WTC11 (cell line): ENCODE measurements at regions not wholly inside any gene's neighbourhood (a gene's known extent, or its start where the extent isn't known, plus 50 kb on each side); places are given as distances from the start of the nearest gene placed in this dataset.

Experiments used
- ATAC-seq: fragments of 200-7000 bp; cut with Tn5 transposase; 2 replicates; pipeline ENCODE4 v1.10.0; 2021; ENCODE audit warnings: mild to moderate bottlenecking, moderate library complexity
- CTCF ChIA-PET: fragments of 300-600 bp; sonication (Branson Sonifier 250); formaldehyde crosslinking; loops from one replicate; lab custom pipeline; 2021; ENCODE audit warnings: antibody characterized with exemption; lab: Charles Lee
- POLR2A ChIA-PET: fragments of 350-600 bp; sonication (Branson Sonifier 250); formaldehyde crosslinking; loops from one replicate; lab custom pipeline; 2021; ENCODE audit warnings: antibody characterized with exemption; lab: Charles Lee
- DNase-seq: peaks from one replicate; pipeline ENCODE4 v3.0.0; 2021; ENCODE audit warnings: low spot score
- H3K27ac Mint-ChIP-seq: 2 replicates; pipeline ENCODE4 v1.8.0; 2021; ENCODE audit warnings: mixed read lengths
- H3K27me3 Mint-ChIP-seq: 2 replicates; pipeline ENCODE4 v1.8.0; 2021; ENCODE audit warnings: low read depth, mild to moderate bottlenecking, moderate library complexity, mixed read lengths
- H3K36me3 Mint-ChIP-seq: 2 replicates; pipeline ENCODE4 v1.8.0; 2021; ENCODE audit warnings: mixed read lengths
- H3K4me1 Mint-ChIP-seq: 2 replicates; pipeline ENCODE4 v1.8.0; 2022; ENCODE audit warnings: mixed read lengths
- H3K4me3 Mint-ChIP-seq: 2 replicates; pipeline ENCODE4 v1.8.0; 2021; ENCODE audit warnings: mild to moderate bottlenecking, moderate library complexity, mixed read lengths
- H3K9me3 Mint-ChIP-seq: 2 replicates; pipeline ENCODE4 v1.8.0; 2021; ENCODE audit warnings: mixed read lengths
- ARID4B ChIP-seq: sonication (generic); formaldehyde crosslinking; IDR thresholded peaks from 2 replicates; pipeline ENCODE4 v1.8.0; 2023; ENCODE audit warnings: missing genetic modification reagents, mild to moderate bottlenecking, borderline replicate concordance
- EMX1 ChIP-seq: fragments of 250-450 bp; sonication (Bioruptor Pico); IDR thresholded peaks from 2 replicates; pipeline ENCODE4 v1.8.0; 2021; ENCODE audit warnings: mild to moderate bottlenecking
- ESRRA ChIP-seq: sonication (generic); formaldehyde crosslinking; IDR thresholded peaks from 2 replicates; pipeline ENCODE4 v1.8.1; 2022; ENCODE audit warnings: mild to moderate bottlenecking, missing genetic modification reagents, borderline replicate concordance
- FOXK1 ChIP-seq: sonication (generic); formaldehyde crosslinking; IDR thresholded peaks from 2 replicates; pipeline ENCODE4 v1.8.0; 2022; ENCODE audit warnings: mild to moderate bottlenecking, moderate library complexity, missing genetic modification reagents
- GABPB1 ChIP-seq: sonication (generic); formaldehyde crosslinking; IDR thresholded peaks from 2 replicates; pipeline ENCODE4 v1.8.1; 2023; ENCODE audit warnings: mild to moderate bottlenecking, missing genetic modification reagents
- GTF2I ChIP-seq: fragments of 250-450 bp; sonication (Bioruptor Pico); conservative IDR thresholded peaks from 2 replicates; pipeline ENCODE4 v1.4.0; 2021; ENCODE audit warnings: mild to moderate bottlenecking
- IRF1 ChIP-seq: sonication (generic); formaldehyde crosslinking; IDR thresholded peaks from 2 replicates; pipeline ENCODE4 v1.8.0; 2023; ENCODE audit warnings: missing genetic modification reagents
- IRF2 ChIP-seq: sonication (generic); formaldehyde crosslinking; IDR thresholded peaks from 2 replicates; pipeline ENCODE4 v1.8.0; 2022; ENCODE audit warnings: low read depth, missing genetic modification reagents, borderline replicate concordance
- RELA ChIP-seq: sonication (generic); formaldehyde crosslinking; IDR thresholded peaks from 2 replicates; pipeline ENCODE4 v1.8.1; 2022; ENCODE audit warnings: missing genetic modification reagents, mild to moderate bottlenecking, borderline replicate concordance
- RORB ChIP-seq: fragments of 250-450 bp; sonication (Bioruptor Pico); IDR thresholded peaks from 2 replicates; pipeline ENCODE4 v1.9.0; 2021; ENCODE audit warnings: mild to moderate bottlenecking
- SMAD3 ChIP-seq: sonication (generic); formaldehyde crosslinking; IDR thresholded peaks from 2 replicates; pipeline ENCODE4 v1.8.0; 2022; ENCODE audit warnings: missing genetic modification reagents, mild to moderate bottlenecking, borderline replicate concordance
- TEAD1 ChIP-seq: sonication (generic); formaldehyde crosslinking; IDR thresholded peaks from 2 replicates; pipeline ENCODE4 v1.8.0; 2022; ENCODE audit warnings: mild to moderate bottlenecking, missing genetic modification reagents
- TP53 ChIP-seq: sonication (generic); formaldehyde crosslinking; IDR thresholded peaks from 2 replicates; pipeline ENCODE4 v1.8.1; 2023; ENCODE audit warnings: mild to moderate bottlenecking, missing genetic modification reagents
- ZMAT4 ChIP-seq: fragments of 250-450 bp; sonication (Bioruptor Pico); IDR thresholded peaks from 2 replicates; pipeline ENCODE4 v1.9.0; 2021; ENCODE audit warnings: mild to moderate bottlenecking
- ZNF121 ChIP-seq: sonication (generic); formaldehyde crosslinking; IDR thresholded peaks from 2 replicates; pipeline ENCODE4 v1.8.0; 2023; ENCODE audit warnings: missing genetic modification reagents
- ZNF138 ChIP-seq: sonication (generic); formaldehyde crosslinking; conservative IDR thresholded peaks from 2 replicates; pipeline ENCODE4 v1.8.1; 2022; ENCODE audit warnings: mild to moderate bottlenecking, moderate library complexity, missing genetic modification reagents
- ZNF232 ChIP-seq: sonication (generic); formaldehyde crosslinking; IDR thresholded peaks from 2 replicates; pipeline ENCODE4 v1.8.0; 2022; ENCODE audit warnings: mild to moderate bottlenecking, missing genetic modification reagents
- ZNF317 ChIP-seq: sonication (generic); formaldehyde crosslinking; IDR thresholded peaks from 2 replicates; pipeline ENCODE4 v1.8.1; 2023; ENCODE audit warnings: low read depth, mild to moderate bottlenecking, moderate library complexity, missing genetic modification reagents, borderline replicate concordance
- TF ChIP-seq, protein P1 (sequence below): sonication (generic); formaldehyde crosslinking; IDR thresholded peaks from 2 replicates; pipeline ENCODE4 v1.8.0; 2022; ENCODE audit warnings: mild to moderate bottlenecking, missing genetic modification reagents
- TF ChIP-seq, protein P2 (sequence below): fragments of 250-450 bp; sonication (Bioruptor Pico); conservative IDR thresholded peaks from 2 replicates; pipeline ENCODE4 v1.9.0; 2021; ENCODE audit warnings: mild to moderate bottlenecking
- TF ChIP-seq, protein P3 (sequence below): sonication (generic); formaldehyde crosslinking; IDR thresholded peaks from 2 replicates; pipeline ENCODE4 v1.8.0; 2022; ENCODE audit warnings: mild to moderate bottlenecking, missing genetic modification reagents
- TF ChIP-seq, protein P4 (sequence below): sonication (generic); formaldehyde crosslinking; IDR thresholded peaks from 2 replicates; pipeline ENCODE4 v1.8.1; 2023; ENCODE audit warnings: mild to moderate bottlenecking, missing genetic modification reagents, moderate library complexity

GRCh38 chr1:195738966-195739650 lies 869.1 kb downstream of the KCNT2 start:
- Mint-ChIP-seq H3K4me3 (no peak overlapping the region), H3K9me3 (peaks cover 24% of the 10 kb centered on the region), H3K27me3 (no peaks in the 10 kb centered on the region), H3K27ac (no peak overlapping the region; the same call in 1 of the 2 replicates), H3K4me1 (peaks cover 48% of the 10 kb centered on the region), H3K36me3 (peaks cover 6% of the 10 kb centered on the region)
- TF ChIP-seq ZNF138: no peak
- TF ChIP-seq GABPB1 (CRISPR knock-in tag): no peak
- no peak for TF ChIP-seq SMAD3
- TF ChIP-seq RORB: no peak
- no peak for TF ChIP-seq RELA (CRISPR knock-in tag)
- TF ChIP-seq, protein P1, sequence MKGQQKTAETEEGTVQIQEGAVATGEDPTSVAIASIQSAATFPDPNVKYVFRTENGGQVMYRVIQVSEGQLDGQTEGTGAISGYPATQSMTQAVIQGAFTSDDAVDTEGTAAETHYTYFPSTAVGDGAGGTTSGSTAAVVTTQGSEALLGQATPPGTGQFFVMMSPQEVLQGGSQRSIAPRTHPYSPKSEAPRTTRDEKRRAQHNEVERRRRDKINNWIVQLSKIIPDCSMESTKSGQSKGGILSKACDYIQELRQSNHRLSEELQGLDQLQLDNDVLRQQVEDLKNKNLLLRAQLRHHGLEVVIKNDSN (CRISPR knock-in tag): no peak
- no peak for TF ChIP-seq TEAD1 (CRISPR knock-in tag)
- no peak for TF ChIP-seq ARID4B (CRISPR knock-in tag)
- ATAC-seq (no peak), DNase-seq (no peak)
- ChIA-PET POLR2A (no interaction called here), CTCF (no interaction called here)

- Mint-ChIP-seq H3K4me3 (no peak overlapping the region), H3K4me1 (peaks cover 20% of the 10 kb centered on the region), H3K27ac (no peak overlapping the region), H3K36me3 (peaks cover 7% of the 10 kb centered on the region), H3K27me3 (no peaks in the 10 kb centered on the region), H3K9me3 (peaks cover 38% of the 10 kb centered on the region)
- ChIA-PET CTCF (no interaction called here), POLR2A (no interaction called here)
- DNase-seq (no peak), ATAC-seq (no peak)
- TF ChIP-seq, protein P2, sequence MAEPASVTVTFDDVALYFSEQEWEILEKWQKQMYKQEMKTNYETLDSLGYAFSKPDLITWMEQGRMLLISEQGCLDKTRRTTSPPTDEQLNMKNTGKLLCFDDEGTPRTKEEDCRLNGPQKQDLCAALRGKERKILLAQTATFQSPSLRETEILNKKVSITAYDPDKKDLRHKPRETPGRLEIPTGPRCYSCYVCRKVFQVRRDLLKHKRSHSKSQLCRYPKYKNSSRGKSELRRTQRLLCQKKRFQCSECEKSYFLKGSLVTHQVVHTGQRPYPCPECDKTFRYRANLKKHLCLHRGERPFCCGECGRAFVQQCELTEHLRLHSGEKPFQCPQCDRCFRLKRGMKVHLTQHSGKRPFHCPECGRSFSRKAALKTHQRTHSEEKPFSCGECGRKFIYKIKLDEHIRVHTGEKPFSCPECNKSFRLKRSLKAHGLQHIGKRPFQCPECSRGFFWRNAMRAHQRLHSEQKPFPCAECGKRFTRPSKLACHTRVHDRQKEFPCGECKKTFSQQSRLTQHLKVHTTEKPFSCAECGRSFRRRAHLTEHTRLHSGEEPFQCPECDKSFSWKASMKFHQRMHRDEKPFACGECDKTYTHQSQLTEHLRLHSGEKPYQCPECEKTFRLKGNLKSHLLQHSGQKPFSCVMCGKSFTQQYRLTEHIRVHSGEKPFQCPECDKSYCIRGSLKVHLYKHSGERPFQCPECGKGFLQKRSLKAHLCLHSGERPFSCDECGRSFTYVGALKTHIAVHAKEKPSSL (CRISPR knock-in tag): no peak
- TF ChIP-seq ZNF232 (no peak), TP53 (CRISPR knock-in tag) (no peak), EMX1 (no peak), ESRRA (CRISPR knock-in tag) (no peak), IRF2 (CRISPR knock-in tag) (no peak), ZNF317 (CRISPR knock-in tag) (no peak), IRF1 (CRISPR knock-in tag) (no peak), FOXK1 (CRISPR knock-in tag) (no peak), GTF2I (CRISPR knock-in tag) (no peak), ZMAT4 (CRISPR knock-in tag) (no peak), ZNF121 (CRISPR knock-in tag) (no peak), SMAD3 (no peak)
- TF ChIP-seq, protein P3, sequence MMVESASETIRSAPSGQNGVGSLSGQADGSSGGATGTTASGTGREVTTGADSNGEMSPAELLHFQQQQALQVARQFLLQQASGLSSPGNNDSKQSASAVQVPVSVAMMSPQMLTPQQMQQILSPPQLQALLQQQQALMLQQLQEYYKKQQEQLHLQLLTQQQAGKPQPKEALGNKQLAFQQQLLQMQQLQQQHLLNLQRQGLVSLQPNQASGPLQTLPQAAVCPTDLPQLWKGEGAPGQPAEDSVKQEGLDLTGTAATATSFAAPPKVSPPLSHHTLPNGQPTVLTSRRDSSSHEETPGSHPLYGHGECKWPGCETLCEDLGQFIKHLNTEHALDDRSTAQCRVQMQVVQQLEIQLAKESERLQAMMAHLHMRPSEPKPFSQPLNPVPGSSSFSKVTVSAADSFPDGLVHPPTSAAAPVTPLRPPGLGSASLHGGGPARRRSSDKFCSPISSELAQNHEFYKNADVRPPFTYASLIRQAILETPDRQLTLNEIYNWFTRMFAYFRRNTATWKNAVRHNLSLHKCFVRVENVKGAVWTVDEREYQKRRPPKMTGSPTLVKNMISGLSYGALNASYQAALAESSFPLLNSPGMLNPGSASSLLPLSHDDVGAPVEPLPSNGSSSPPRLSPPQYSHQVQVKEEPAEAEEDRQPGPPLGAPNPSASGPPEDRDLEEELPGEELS (CRISPR knock-in tag): no peak
- TF ChIP-seq, protein P1 (CRISPR knock-in tag): no peak
- TF ChIP-seq, protein P4, sequence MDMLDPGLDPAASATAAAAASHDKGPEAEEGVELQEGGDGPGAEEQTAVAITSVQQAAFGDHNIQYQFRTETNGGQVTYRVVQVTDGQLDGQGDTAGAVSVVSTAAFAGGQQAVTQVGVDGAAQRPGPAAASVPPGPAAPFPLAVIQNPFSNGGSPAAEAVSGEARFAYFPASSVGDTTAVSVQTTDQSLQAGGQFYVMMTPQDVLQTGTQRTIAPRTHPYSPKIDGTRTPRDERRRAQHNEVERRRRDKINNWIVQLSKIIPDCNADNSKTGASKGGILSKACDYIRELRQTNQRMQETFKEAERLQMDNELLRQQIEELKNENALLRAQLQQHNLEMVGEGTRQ (CRISPR knock-in tag): no peak
Measured at GRCh38 chr1:195735140-195735539, 873.1 kb downstream of the KCNT2 start.
